ENCODE measurements at regions not wholly inside any gene's neighbourhood (a gene's known extent, or its start where the extent isn't known, plus 50 kb on each side); places are given as distances from the start of the nearest gene placed in this dataset.

GRCh38 chr9:89975024-89975423, 370.2 kb downstream of the GADD45G start:
- no peak for DNase-seq

GRCh38 chr9:89975630-89976029, 370.8 kb downstream of the GADD45G start:
- Histone ChIP-seq H3K27ac (no peak overlapping the region), H3K27me3 (no peaks in the 10 kb centered on the region), H3K9me3 (no peaks in the 10 kb centered on the region), H3K36me3 (no peaks in the 10 kb centered on the region), H3K4me3 (no peak overlapping the region), H3K4me1 (peaks cover 0 to 23% (median 2%) of the 10 kb centered on the region in 4 donors)
- in situ Hi-C loops (cut with MboI; ENCODE audit: low pct_ligation_motif_present in 1 of 4, low pct_unique_long_range_greater_than_20kb in 1 of 4, low sequenced_read_pairs in 3 of 4) = no loop called here
- TF ChIP-seq POLR2AphosphoS5 (IDR thresholded peaks at IDR 0.05) = no peak
- TF ChIP-seq, protein P1, sequence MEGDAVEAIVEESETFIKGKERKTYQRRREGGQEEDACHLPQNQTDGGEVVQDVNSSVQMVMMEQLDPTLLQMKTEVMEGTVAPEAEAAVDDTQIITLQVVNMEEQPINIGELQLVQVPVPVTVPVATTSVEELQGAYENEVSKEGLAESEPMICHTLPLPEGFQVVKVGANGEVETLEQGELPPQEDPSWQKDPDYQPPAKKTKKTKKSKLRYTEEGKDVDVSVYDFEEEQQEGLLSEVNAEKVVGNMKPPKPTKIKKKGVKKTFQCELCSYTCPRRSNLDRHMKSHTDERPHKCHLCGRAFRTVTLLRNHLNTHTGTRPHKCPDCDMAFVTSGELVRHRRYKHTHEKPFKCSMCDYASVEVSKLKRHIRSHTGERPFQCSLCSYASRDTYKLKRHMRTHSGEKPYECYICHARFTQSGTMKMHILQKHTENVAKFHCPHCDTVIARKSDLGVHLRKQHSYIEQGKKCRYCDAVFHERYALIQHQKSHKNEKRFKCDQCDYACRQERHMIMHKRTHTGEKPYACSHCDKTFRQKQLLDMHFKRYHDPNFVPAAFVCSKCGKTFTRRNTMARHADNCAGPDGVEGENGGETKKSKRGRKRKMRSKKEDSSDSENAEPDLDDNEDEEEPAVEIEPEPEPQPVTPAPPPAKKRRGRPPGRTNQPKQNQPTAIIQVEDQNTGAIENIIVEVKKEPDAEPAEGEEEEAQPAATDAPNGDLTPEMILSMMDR (IDR thresholded peaks at IDR 0.05) = no peak
- TF ChIP-seq EP300 (IDR thresholded peaks at IDR 0.05; ENCODE audit: low read depth) = no peak
- TF ChIP-seq POLR2A (IDR thresholded peaks at IDR 0.05) = no peak
- DNase-seq = no peak
- 68% methylated on average over 2 of the region's 2 CpGs; no CpG with 5 or more reads in 1 of the 2 donors for WGBS, 2 donors (ENCODE audit: low coverage in 1 of 2)
- intact Hi-C loops (cut with DNase I; ENCODE audit: low total_unique reads) = no loop called here

More at GRCh38 chr9:89975024-89975423, 370.2 kb downstream of the GADD45G start:
- WGBS, 2 donors (ENCODE audit: low coverage in 1 of 2) = 89 to 100% methylated on average over 1 of the region's 1 CpG
- no peaks in the 10 kb centered on the region for H3K36me3 ChIP-seq
- intact Hi-C loops (cut with DNase I; ENCODE audit: low total_unique reads) = no loop called here
- peaks cover 0 to 28% (median 8%) of the 10 kb centered on the region in 4 donors for H3K4me1 ChIP-seq
- H3K9me3 ChIP-seq = no peaks in the 10 kb centered on the region
- no peaks in the 10 kb centered on the region for H3K27me3 ChIP-seq
- no peak for TF ChIP-seq EP300 (IDR thresholded peaks at IDR 0.05; ENCODE audit: low read depth)
- TF ChIP-seq POLR2AphosphoS5 (IDR thresholded peaks at IDR 0.05) = no peak
- no peak for TF ChIP-seq POLR2A (IDR thresholded peaks at IDR 0.05)
- TF ChIP-seq, protein P1 (IDR thresholded peaks at IDR 0.05) = no peak
- in situ Hi-C loops (cut with MboI; ENCODE audit: low pct_ligation_motif_present in 1 of 4, low pct_unique_long_range_greater_than_20kb in 1 of 4, low sequenced_read_pairs in 3 of 4) = no loop called here
- no peak overlapping the region for H3K27ac ChIP-seq
- H3K4me3 ChIP-seq = no peak overlapping the region

DNA sequence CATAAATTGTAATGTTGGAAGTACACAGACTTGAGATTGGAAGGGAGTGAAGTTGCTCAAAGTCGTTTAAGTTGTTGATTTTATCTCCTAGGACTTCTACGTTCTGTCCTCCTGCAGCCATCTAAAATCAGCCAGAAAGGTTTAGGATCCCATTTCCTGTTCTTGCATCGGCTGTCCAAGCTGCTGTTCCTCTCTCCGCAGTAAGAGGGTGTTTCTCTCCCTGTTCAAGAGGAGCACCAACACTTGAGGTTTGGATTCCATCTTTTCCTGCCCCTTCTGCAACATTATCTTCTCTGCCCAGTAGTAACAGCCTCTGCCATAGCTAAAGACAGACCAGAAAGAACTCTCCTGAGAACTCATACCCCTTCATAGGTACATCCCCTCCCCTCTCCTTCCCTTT, 373.4 kb downstream of the GADD45G start:
- in situ Hi-C loops (cut with MboI; ENCODE audit: low pct_ligation_motif_present in 1 of 4, low pct_unique_long_range_greater_than_20kb in 1 of 4, low sequenced_read_pairs in 3 of 4) = no loop called here
- Histone ChIP-seq H3K4me1 (peaks cover 0 to 21% (median 2%) of the 10 kb centered on the region in 4 donors), H3K27ac (no peak overlapping the region), H3K4me3 (no peak overlapping the region), H3K9me3 (no peaks in the 10 kb centered on the region), H3K36me3 (no peaks in the 10 kb centered on the region), H3K27me3 (no peaks in the 10 kb centered on the region)
- intact Hi-C loops (cut with DNase I; ENCODE audit: low total_unique reads) = no loop called here
- DNase-seq = no peak
- WGBS, 2 donors (ENCODE audit: low coverage in 1 of 2) = 32 to 39% methylated on average over 4 of the region's 4 CpGs
- TF ChIP-seq POLR2AphosphoS5 (IDR thresholded peaks at IDR 0.05) (no peak), POLR2A (IDR thresholded peaks at IDR 0.05) (no peak), EP300 (IDR thresholded peaks at IDR 0.05; ENCODE audit: low read depth) (no peak)
- TF ChIP-seq, protein P1 (IDR thresholded peaks at IDR 0.05) = peak in 3 of 5 experiments; percentile 22 to 43 (median 26)

GRCh38 chr9:89980600-89980999, 375.8 kb downstream of the GADD45G start:
- WGBS, 2 donors (ENCODE audit: low coverage in 1 of 2) = 55 to 62% methylated on average over 4 to 5 of the region's 5 CpGs
- Histone ChIP-seq H3K4me1 (peaks cover 0 to 18% (median 2%) of the 10 kb centered on the region in 4 donors), H3K27me3 (no peaks in the 10 kb centered on the region), H3K4me3 (no peak overlapping the region), H3K27ac (no peak overlapping the region), H3K9me3 (no peaks in the 10 kb centered on the region), H3K36me3 (no peaks in the 10 kb centered on the region)
- DNase-seq = no peak
- TF ChIP-seq EP300 (IDR thresholded peaks at IDR 0.05; ENCODE audit: low read depth) (no peak), POLR2A (IDR thresholded peaks at IDR 0.05) (no peak)
- TF ChIP-seq, protein P1 (IDR thresholded peaks at IDR 0.05) = no peak
- in situ Hi-C loops (cut with MboI; ENCODE audit: low pct_ligation_motif_present in 1 of 4, low pct_unique_long_range_greater_than_20kb in 1 of 4, low sequenced_read_pairs in 3 of 4) (no loop called here), intact Hi-C loops (cut with DNase I; ENCODE audit: low total_unique reads) (no loop called here)
